ENCODE measurements at regions not wholly inside any gene's neighbourhood (a gene's known extent, or its start where the extent isn't known, plus 50 kb on each side); places are given as distances from the start of the nearest gene placed in this dataset.
"Not testable (repeated sequence)": the region's sequence is repeated elsewhere in the genome, so short reads cannot be mapped to it uniquely, and the experiment has no call there.

DNA sequence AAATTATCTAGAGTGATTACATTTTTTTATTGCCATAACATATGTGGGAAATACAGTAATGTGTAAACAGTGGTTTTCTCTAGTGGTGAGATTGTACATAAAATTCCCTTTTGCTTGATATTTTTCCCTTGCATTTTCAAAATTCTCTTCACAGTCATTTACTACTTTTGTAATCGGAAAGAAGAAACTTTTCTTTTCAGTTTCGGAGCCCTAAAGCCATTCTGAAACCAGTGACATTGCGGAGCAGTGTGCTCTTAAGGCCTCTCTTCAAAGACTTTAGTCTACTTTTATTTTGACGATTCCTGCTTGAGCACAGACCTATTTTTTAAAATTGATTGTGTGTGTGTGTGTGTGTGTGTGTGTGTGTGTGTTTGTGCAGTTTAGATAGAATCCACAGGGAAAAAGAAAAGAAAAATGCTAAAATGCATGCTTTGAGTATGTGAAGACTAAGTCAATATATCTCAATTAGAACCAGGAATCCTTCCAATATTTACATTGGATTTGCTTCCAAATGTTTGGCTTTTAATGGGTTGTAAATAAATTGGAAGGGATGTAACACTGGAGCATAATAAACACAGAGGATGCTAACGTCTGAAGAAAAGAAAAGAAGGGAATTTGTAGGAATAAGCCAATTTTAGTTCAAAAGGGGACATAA is 357.4 kb downstream of the RND3 start:
- no peak for DNase-seq

DNA sequence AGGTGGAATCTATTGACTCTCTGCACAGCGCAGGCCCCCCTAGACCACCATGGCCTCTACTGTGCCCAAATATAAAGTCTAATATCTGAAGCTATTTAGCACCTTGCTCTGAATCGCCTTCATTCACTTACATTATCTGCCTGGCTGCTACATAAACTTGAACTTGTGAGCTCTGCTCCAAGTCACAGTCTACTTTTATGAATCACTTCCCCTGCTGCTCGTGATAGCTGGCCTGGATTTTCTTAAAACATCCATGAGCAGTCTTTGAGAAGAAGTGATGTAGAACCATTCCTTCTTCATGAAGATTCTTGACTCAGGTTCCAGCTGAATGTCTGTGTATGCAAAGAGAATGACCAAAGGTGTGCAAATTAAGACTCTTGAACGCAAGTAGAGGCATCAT is 359.5 kb downstream of the RND3 start:
- no peak for DNase-seq

DNA sequence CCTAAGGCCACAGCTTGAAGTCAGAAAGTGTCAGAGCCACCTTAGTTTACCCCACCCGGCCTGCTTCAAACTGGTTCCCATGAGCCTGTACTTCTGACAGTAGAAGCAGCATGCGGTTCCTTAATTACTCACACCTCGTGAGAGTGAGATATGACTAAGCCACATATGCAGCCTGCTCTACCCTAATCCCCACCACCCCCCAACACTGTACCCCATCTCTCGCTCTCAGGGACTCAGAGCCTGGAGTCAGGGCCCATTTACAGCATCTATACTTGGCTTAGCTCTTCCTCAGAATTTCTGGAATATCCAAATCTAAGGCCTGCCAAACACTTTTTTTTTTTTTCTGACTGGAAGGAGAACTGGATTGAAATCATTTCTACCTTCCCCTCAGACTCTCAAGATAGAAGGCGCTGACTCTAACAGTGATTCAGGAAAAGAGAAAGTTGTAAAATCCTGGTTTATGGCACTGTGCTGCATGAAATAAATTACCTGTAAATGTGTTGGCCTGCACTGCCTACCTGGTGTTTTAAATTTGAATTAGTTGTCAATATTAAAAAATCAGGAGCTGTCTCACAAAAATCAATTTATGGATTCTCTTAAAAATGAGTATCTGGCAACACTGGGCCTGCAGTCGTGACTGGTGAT is 360.0 kb downstream of the RND3 start:
- DNase-seq = no peak

DNA sequence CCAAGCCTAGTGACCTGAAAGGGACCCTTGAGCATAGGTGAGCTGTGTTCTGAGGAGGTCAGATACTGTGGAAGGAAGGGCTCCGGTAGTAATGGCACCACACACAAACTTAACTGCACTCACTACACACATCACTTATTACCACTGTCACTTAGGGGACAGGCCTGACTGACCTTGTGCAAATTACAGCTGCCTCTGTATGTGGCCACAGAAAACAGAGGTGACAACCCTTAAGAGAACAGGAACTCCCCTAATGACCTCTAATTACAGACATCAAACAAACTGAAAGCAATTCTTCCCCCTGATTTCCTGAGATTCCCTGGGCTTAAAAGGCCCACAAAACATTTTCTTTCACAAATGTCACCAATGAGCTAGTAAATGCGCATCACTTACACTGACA is 360.6 kb downstream of the RND3 start:
- no peak for DNase-seq

GRCh38 chr2:150126143-150126740 is 361.2 kb downstream of the RND3 start:
- DNase-seq = no peak

DNA sequence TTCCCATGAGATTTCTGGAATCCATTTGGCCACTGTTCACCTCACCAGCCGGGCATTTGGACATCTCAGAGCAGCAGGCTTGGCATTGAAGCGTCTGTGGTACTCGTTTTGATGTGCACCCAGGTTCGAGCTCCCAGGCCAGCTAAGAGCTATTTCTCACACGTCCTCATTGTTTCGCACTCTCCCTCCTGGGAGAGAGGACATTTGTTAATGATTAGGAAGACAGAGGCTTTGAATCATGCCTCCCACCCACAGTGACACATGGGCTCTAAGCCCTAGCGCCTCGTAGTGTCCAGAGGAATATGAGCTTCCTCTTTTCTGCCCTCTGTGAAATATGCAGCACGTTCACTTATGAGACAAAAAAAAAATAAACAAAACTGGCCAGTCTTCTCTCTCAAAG is 361.8 kb downstream of the RND3 start:
- no peak for DNase-seq

- no peak for DNase-seq
Measured at GRCh38 chr2:150125188-150125587, 362.3 kb downstream of the RND3 start.

DNA sequence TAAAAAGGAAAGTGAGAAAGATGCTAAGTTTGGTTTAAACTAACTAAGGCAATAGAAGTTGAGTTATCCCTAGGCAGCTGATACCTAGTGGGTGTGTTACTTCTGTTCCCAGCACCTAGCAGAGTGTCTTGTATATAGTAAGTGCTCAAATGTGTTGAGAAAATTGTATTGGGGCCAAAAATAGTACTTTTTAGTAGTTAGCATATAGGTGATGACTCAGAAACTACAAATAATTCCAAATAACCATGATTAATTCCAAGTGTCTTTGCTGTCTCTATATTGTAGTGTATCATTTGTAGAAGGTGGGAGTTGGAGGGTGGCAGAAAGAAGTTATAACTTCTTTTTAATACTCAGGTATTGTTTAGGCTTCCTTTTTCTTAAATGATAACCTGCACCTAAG is 362.7 kb downstream of the RND3 start:
- no peak for DNase-seq

GRCh38 chr2:150122871-150123613 is 364.4 kb downstream of the RND3 start:
- DNase-seq = no peak

GRCh38 chr2:150122156-150122555 is 365.3 kb downstream of the RND3 start:
- DNase-seq = no peak

DNA sequence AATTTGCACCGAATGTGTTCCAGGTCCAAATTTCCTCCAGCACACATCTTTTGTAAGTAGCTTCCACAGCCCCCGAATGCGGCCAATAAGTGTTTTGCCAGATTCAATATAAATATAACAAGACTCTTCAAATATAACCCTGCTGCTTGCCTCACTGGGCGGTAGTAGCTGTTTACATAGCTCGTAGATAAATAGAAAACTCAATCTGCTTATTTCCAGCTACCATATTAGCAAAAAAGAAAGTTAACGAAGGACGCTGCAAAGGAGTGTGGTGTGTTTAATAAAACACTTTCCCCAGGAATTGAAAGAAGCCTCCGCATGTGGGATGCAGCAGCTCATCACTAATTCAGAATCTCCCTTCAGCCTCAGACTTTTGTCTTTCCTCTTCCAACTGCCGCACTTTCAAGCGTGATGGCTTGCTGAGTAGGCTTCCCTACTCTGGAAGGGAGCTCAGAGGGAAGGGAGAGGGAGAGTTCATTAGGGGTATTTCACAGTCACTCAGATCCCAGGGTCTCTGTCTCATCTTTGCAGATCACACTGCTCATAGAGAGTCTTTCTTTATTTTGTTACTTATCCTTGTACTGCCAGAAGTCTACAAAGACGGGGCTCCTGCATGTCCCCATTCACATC is 367.0 kb downstream of the RND3 start:
- DNase-seq = no peak

DNA sequence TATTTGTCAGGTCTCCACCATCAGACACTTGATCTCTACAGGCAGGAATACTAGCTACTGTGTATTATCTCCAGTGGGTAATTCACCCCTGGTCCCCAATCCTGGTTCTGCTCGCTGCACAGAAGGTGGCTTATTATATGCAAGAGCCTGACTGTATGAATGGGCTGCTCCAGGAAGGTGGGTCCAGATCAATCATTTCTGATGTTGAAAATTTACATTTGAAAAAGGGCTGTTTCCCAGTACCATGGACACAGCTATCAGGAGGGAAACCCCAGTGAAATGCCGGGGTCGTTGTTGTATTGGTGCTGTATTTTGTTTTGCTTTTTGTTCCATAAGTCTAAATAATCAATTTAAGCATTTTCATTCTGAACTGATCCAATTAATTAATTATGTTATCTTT is 367.6 kb downstream of the RND3 start:
- no peak for DNase-seq

- not testable (repeated sequence) for DNase-seq
Measured at GRCh38 chr2:150114089-150114488, 373.4 kb downstream of the RND3 start.

- DNase-seq = no peak
Measured at GRCh38 chr2:150110548-150110947, 376.9 kb downstream of the RND3 start.

DNA sequence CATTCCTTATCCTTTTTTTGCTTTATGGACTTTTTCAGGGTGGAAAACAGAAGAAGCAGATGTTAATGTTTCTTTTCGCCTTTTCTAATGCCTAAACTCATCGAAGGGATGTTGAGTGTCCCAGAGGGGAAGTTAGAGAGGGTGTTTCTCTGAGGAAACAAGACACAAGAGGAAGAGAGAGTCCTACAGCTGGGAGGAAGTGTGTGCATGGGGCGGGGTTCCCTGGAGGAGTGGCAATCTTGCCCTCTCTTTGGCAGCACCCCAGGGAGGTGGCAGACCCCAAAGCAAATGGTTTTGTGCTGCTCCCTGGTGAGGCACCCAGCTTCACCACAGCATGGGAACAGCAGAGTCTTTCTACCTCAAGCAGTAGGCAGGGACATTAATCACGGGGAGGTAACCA is 377.6 kb downstream of the RND3 start:
- DNase-seq = no peak

- DNase-seq = no peak
Measured at GRCh38 chr2:150109028-150109427, 378.4 kb downstream of the RND3 start.

GRCh38 chr2:150107816-150108215 is 379.7 kb downstream of the RND3 start:
- no peak for DNase-seq

DNA sequence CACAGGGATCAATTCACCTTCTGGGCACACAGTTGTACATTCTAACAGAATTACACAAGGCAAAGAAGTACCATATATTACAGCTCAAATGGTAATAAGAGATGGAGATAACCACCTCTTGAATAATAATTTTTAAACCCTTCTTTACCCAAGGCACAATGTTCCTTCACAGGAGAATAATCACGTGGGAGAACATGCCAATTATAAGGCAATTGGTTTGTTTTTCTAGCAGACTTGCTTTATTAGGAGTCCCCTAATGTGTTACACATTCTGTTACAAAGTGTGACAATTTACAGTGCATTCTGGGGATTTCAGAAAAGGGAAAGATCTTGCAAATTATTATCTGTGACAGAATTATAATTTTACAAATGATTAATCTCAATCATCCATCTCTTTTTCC is 380.3 kb downstream of the RND3 start:
- no peak for DNase-seq

DNA sequence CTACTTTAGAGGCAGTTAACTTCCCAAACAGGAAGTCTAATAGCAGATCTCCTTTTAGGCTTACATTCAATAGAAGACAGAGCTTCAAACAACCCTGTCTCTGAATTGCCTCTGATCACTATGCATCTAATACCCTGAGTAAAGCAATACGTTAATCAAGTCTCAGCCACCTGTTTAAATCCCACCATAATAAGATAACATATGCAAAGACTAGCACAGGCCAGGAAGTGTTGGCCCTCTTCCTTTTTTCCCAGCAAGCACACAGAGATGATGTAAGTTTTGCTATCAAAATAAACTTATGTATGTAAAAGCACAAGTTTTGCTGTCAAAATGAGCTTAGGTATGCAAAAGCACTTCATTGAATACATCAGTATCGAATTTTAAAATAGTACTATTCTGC is 385.5 kb downstream of the RND3 start:
- no peak for DNase-seq

GRCh38 chr2:150100834-150101233 is 386.6 kb downstream of the RND3 start:
- DNase-seq = no peak

DNA sequence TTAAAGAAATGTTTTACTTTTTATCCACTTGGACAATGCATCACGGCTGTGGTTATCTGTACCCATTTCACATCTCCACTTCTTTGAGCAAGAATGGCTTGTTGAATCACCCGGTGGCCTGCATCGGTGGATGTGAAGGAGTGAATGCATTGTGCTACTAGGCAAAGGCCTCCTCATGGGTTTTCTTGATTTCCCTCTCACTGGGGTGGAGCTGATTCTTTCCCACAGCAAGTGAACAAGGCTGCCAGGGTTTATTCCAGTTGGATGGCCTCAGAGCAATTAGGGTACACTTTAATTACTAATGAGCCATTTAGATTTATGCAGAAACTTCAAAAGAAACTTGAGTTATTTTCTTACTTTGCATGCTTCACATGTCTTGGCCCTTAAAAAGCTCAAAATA is 387.1 kb downstream of the RND3 start:
- DNase-seq = no peak

- no peak for DNase-seq
Measured at GRCh38 chr2:150099805-150100204, 387.7 kb downstream of the RND3 start.

- DNase-seq = no peak
Measured at GRCh38 chr2:150097901-150098531, 389.5 kb downstream of the RND3 start.

Data from SHP77 treated with DMSO at 0.1 percent for 48 hours (cell line).